ENCODE measurements at regions not wholly inside any gene's neighbourhood (a gene's known extent, or its start where the extent isn't known, plus 50 kb on each side); places are given as distances from the start of the nearest gene placed in this dataset.
"Not testable (repeated sequence)": the region's sequence is repeated elsewhere in the genome, so short reads cannot be mapped to it uniquely, and the experiment has no call there.

GRCh38 chr16:29220647-29221191 is 185.8 kb downstream of the NPIPB11 start:
- H3K36me3 ChIP-seq (ENCODE audit: control insufficient read depth in 2 of 2, insufficient read depth in 2 of 2, low read length in 1 of 2); ATAC-seq; DNase-seq (ENCODE audit: low read depth, low spot score); POLR2A ChIA-PET; RAD21 ChIA-PET (ENCODE audit: unreplicated experiment); SMC1A ChIA-PET (ENCODE audit: uncharacterized antibody, unreplicated experiment); H3K27ac ChIP-seq (ENCODE audit: control insufficient read depth, insufficient read depth); H3K4me2 ChIP-seq (ENCODE audit: control insufficient read depth, insufficient read depth); BruUV-seq (replicated peaks); CTCF ChIA-PET; H3K4me1 ChIP-seq (ENCODE audit: control insufficient read depth, insufficient read depth, low read length); H2AFZ ChIP-seq (ENCODE audit: control insufficient read depth, low read depth, low read length); H3K27me3 ChIP-seq (replicated peaks in 1 of 2; ENCODE audit: control insufficient read depth in 2 of 2, insufficient read depth in 2 of 2, low read length in 1 of 2); intact Hi-C loops (cut with micrococcal nuclease; ENCODE audit: unreplicated experiment); H3K4me3 ChIP-seq; H3K9ac ChIP-seq (ENCODE audit: control insufficient read depth, insufficient read depth, low read length); FAIRE-seq; H3K9me3 ChIP-seq (replicated peaks; ENCODE audit: control insufficient read depth, insufficient read depth, low read length); in situ Hi-C loops (cut with MboI); H4K20me1 ChIP-seq (ENCODE audit: control insufficient read depth, insufficient read depth); H3K79me2 ChIP-seq (ENCODE audit: control insufficient read depth, insufficient read depth, low read length): not testable (repeated sequence)
- WGBS (ENCODE audit: insufficient coverage, insufficient replicate concordance, low lambda C conversion rate, missing lambda C conversion rate) = 85% methylated on average over 26 of the region's 36 CpGs

DNA sequence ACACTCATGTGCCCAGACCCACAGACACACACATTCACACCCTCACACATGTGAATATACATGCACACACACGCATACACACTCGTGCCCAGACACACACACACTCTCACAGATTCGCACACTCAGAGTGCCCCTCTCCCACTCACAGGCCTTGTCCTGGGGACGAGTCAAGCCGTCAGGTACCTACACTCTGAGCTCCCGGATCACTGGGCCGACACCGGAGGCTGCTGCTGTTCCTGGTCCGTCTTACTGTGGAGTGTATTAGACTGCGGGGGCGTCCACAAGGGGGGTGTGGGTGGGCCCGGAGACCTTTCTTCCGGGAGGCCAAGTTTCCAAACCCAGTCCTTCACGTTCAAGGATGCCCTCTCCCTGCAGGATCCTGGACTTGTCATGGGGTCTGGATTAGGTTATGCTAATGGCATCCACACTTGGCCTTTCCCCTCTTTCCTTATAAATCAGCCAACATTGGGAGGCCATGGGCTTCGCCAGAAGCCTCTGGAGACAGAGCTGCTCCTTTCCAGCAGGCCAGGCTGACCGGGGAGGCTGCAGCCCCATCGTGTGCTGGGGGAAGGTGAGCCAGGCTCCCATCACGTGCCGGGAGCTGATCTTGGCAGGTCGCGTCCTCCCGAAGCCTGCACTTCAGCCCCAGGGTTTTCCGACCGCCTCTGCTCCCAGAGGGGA is 186.4 kb downstream of the NPIPB11 start:
- in situ Hi-C loops (cut with MboI); RAD21 ChIA-PET (ENCODE audit: unreplicated experiment); H3K27ac ChIP-seq (ENCODE audit: control insufficient read depth, insufficient read depth); SMC1A ChIA-PET (ENCODE audit: uncharacterized antibody, unreplicated experiment); H3K27me3 ChIP-seq (replicated peaks in 1 of 2; ENCODE audit: control insufficient read depth in 2 of 2, insufficient read depth in 2 of 2, low read length in 1 of 2); intact Hi-C loops (cut with micrococcal nuclease; ENCODE audit: unreplicated experiment); POLR2A ChIA-PET; H4K20me1 ChIP-seq (ENCODE audit: control insufficient read depth, insufficient read depth); H3K36me3 ChIP-seq (ENCODE audit: control insufficient read depth in 2 of 2, insufficient read depth in 2 of 2, low read length in 1 of 2); H3K79me2 ChIP-seq (ENCODE audit: control insufficient read depth, insufficient read depth, low read length); FAIRE-seq; H3K4me1 ChIP-seq (ENCODE audit: control insufficient read depth, insufficient read depth, low read length); BruUV-seq (replicated peaks); H2AFZ ChIP-seq (ENCODE audit: control insufficient read depth, low read depth, low read length); CTCF ChIA-PET; H3K4me2 ChIP-seq (ENCODE audit: control insufficient read depth, insufficient read depth); H3K9me3 ChIP-seq (replicated peaks; ENCODE audit: control insufficient read depth, insufficient read depth, low read length); DNase-seq (ENCODE audit: low read depth, low spot score); ATAC-seq; H3K9ac ChIP-seq (ENCODE audit: control insufficient read depth, insufficient read depth, low read length); H3K4me3 ChIP-seq: not testable (repeated sequence)
- 78% methylated on average over 24 of the region's 24 CpGs for WGBS (ENCODE audit: insufficient coverage, insufficient replicate concordance, low lambda C conversion rate, missing lambda C conversion rate)

Measured in GM12878 (cell line).